ENCODE measurements at regions not wholly inside any gene's neighbourhood (a gene's known extent, or its start where the extent isn't known, plus 50 kb on each side); places are given as distances from the start of the nearest gene placed in this dataset.

DNA sequence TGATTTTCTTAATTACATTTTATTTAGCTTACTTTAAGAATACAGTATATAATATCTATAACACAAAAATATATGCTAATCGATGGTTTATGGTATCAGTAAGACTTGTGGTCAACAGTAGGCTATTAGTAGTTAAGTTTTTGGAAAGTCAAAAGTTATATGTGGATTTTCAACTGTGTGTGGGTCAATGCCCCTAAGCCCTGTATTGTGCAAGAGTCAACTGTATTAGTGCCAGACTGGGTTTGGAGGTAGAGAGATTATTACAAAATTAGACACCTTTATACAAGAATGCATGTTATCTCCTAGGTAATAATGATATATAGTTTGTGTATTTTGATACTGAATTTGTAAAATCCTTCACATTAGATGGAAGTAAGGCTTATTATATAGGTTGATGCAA is 100.3 kb upstream of the PRR32 start:
- H3K9me3 Mint-ChIP-seq, result peaks cover 8 to 43% of the 10 kb centered on the region in 2 experiments; a peak in 4 of 5 replicates
- DNase-seq, result no peak
- no peak overlapping the region for H4K5ac ChIP-seq (ENCODE audit: insufficient read length, low read depth, low read length)
- TF ChIP-seq CTCF (conservative IDR thresholded peaks at IDR 0.05), result no peak
- no peak overlapping the region for H2BK5ac ChIP-seq (ENCODE audit: insufficient read length, low read length)
- H3K56ac ChIP-seq (ENCODE audit: insufficient read length, low read depth, low read length), result no peak overlapping the region
- H3K27ac ChIP-seq (ENCODE audit: insufficient read length, low read depth, low read length), result no peak overlapping the region
- no peak overlapping the region for H3K9ac ChIP-seq (ENCODE audit: extremely low read depth, insufficient read length, low read length)
- H3K9me3 ChIP-seq (ENCODE audit: control insufficient read depth, low read depth, low read length), result no peaks in the 10 kb centered on the region
- no peaks in the 10 kb centered on the region for H3K36me3 Mint-ChIP-seq (ENCODE audit: insufficient read depth in 1 of 3, low read depth in 3 of 3)
- no peak overlapping the region for H3K4me2 ChIP-seq (ENCODE audit: insufficient read depth, insufficient read length, low read length)
- H3K79me2 ChIP-seq (ENCODE audit: insufficient read depth, low read length), result no peaks in the 10 kb centered on the region
- H4K20me1 ChIP-seq (ENCODE audit: control insufficient read depth, insufficient read depth, insufficient read length), result no peaks in the 10 kb centered on the region
- H3K27ac Mint-ChIP-seq, result no peak overlapping the region
- no peak overlapping the region for H2AK5ac ChIP-seq (ENCODE audit: insufficient read length, low read length)
- H3K4me1 Mint-ChIP-seq, result peaks cover 0 to 4% of the 10 kb centered on the region in 2 experiments; a peak in 1 of 4 replicates
- no peaks in the 10 kb centered on the region for H3K23me2 ChIP-seq (ENCODE audit: insufficient read length, low read depth, low read length, poor library complexity, severe bottlenecking)
- H3K23ac ChIP-seq (ENCODE audit: insufficient read length, low read depth, low read length), result no peak overlapping the region
- H3K79me1 ChIP-seq (ENCODE audit: insufficient read depth, low read depth, low read length, poor library complexity, severe bottlenecking), result no peaks in the 10 kb centered on the region
- no peak overlapping the region for H3K4me3 Mint-ChIP-seq
- H2BK15ac ChIP-seq (ENCODE audit: low read depth, low read length), result no peak overlapping the region
- WGBS (ENCODE audit: extremely low coverage, insufficient read length, low lambda C conversion rate), result no CpG with 5 or more reads among the region's 1 CpG
- no peak overlapping the region for H2BK120ac ChIP-seq (ENCODE audit: low read depth, low read length, poor library complexity, severe bottlenecking)
- H2AFZ ChIP-seq (ENCODE audit: low read length), result no peak overlapping the region
- no peaks in the 10 kb centered on the region for H3K4me1 ChIP-seq (ENCODE audit: insufficient read depth, low read length)
- no peaks in the 10 kb centered on the region for H3K27me3 Mint-ChIP-seq (ENCODE audit: low read depth)
- H2BK12ac ChIP-seq (ENCODE audit: insufficient read length, low read depth, low read length), result no peak overlapping the region
- H3K18ac ChIP-seq (ENCODE audit: insufficient read length, low read depth, low read length), result no peak overlapping the region
- no peaks in the 10 kb centered on the region for H3K27me3 ChIP-seq (ENCODE audit: insufficient read depth, low read length)
- no peak overlapping the region for H3T11ph ChIP-seq (ENCODE audit: low read length)
- no peak overlapping the region for H4K8ac ChIP-seq (replicated peaks; ENCODE audit: insufficient read length, low read depth, low read length)
- H3K14ac ChIP-seq (ENCODE audit: insufficient read depth, low read length), result no peak overlapping the region
- H4K91ac ChIP-seq (ENCODE audit: insufficient read length, low read depth, low read length), result no peak overlapping the region
- no peak overlapping the region for H2BK20ac ChIP-seq (ENCODE audit: low read depth, low read length, poor library complexity, severe bottlenecking)
- no peak overlapping the region for H3K4ac ChIP-seq (ENCODE audit: low read depth, low read length)

All from H9 (cell line).